Skeletal muscle tissue (tissue), 3 donors: ENCODE measurements at regions not wholly inside any gene's neighbourhood (a gene's known extent, or its start where the extent isn't known, plus 50 kb on each side); places are given as distances from the start of the nearest gene placed in this dataset.

Source experiments
- H3K27ac ChIP-seq: one replicate; pipeline ENCODE4 v1.7.0; 2013; ENCODE audit warnings: mild to moderate bottlenecking, low read depth, low read length, inconsistent platforms
- H3K27me3 ChIP-seq, 3 donors: one replicate each; pipeline ENCODE4 v1.7.0; 2013; ENCODE audit warnings: low read length in 3 of 3; ENCODE audit not compliant: control insufficient read depth in 3 of 3, insufficient read depth in 3 of 3
- H3K36me3 ChIP-seq, 3 donors: one replicate each; pipeline ENCODE4 v1.7.0; 2013; ENCODE audit warnings: low read length in 3 of 3; ENCODE audit not compliant: control insufficient read depth in 3 of 3, insufficient read depth in 3 of 3
- H3K4me1 ChIP-seq, 3 donors: one replicate each; pipeline ENCODE4 v1.7.0; 2013; ENCODE audit warnings: low read length in 3 of 3, mild to moderate bottlenecking in 3 of 3; ENCODE audit not compliant: control insufficient read depth in 3 of 3, insufficient read depth in 3 of 3
- H3K4me3 ChIP-seq, 3 donors: one replicate each; pipeline ENCODE4 v1.7.0; 2013; ENCODE audit warnings: low read length in 3 of 3
- H3K9ac ChIP-seq, 3 donors: one replicate each; pipeline ENCODE4 v1.7.0; 2013; ENCODE audit warnings: low read length in 3 of 3, mild to moderate bottlenecking in 3 of 3, moderate library complexity in 2 of 3, low read depth in 1 of 3
- H3K9me3 ChIP-seq, 3 donors: one replicate each; pipeline ENCODE4 v1.7.0; 2013; ENCODE audit warnings: low read length in 3 of 3; ENCODE audit not compliant: control insufficient read depth in 3 of 3
- donor health status: Osteomylitis.

GRCh38 chr6:6724539-6725467 lies 136.3 kb downstream of the LY86 start:
- H3K4me3 ChIP-seq: peak overlapping the region; percentile 62 to 75 (median 70)
- peak overlapping the region; percentile 81 for H3K27ac ChIP-seq
- no peaks in the 10 kb centered on the region for H3K36me3 ChIP-seq
- H3K9me3 ChIP-seq: no peaks in the 10 kb centered on the region
- peaks cover 17 to 25% (median 22%) of the 10 kb centered on the region in 3 donors for H3K4me1 ChIP-seq
- peak overlapping the region; percentile 76 to 86 (median 83) for H3K9ac ChIP-seq
- no peaks in the 10 kb centered on the region for H3K27me3 ChIP-seq

- peak overlapping the region; percentile 81 for H3K27ac ChIP-seq
Observed at GRCh38 chr6:6725468-6726209, 137.1 kb downstream of the LY86 start.

GRCh38 chr6:6728169-6728941 lies 139.8 kb downstream of the LY86 start:
- Histone ChIP-seq H3K27ac (no peak overlapping the region), H3K4me1 (peaks cover 17 to 32% (median 31%) of the 10 kb centered on the region in 3 donors), H3K4me3 (no peak overlapping the region), H3K9ac (no peak overlapping the region), H3K9me3 (no peaks in the 10 kb centered on the region), H3K36me3 (no peaks in the 10 kb centered on the region), H3K27me3 (no peaks in the 10 kb centered on the region)

More at GRCh38 chr6:6725468-6726209, 137.1 kb downstream of the LY86 start:
- Histone ChIP-seq H3K9me3 (no peaks in the 10 kb centered on the region), H3K9ac (peak overlapping the region in 2 of 3 donors; percentile 83 to 86), H3K27me3 (no peaks in the 10 kb centered on the region), H3K36me3 (no peaks in the 10 kb centered on the region), H3K4me1 (peaks cover 17 to 29% (median 26%) of the 10 kb centered on the region in 3 donors), H3K4me3 (peak overlapping the region in 2 of 3 donors; percentile 70 to 75)

GRCh38 chr6:6729971-6730370 lies 141.5 kb downstream of the LY86 start:
- Histone ChIP-seq H3K4me3 (no peak overlapping the region), H3K36me3 (no peaks in the 10 kb centered on the region), H3K27ac (no peak overlapping the region), H3K4me1 (peaks cover 10 to 36% (median 23%) of the 10 kb centered on the region in 3 donors), H3K27me3 (no peaks in the 10 kb centered on the region), H3K9me3 (no peaks in the 10 kb centered on the region), H3K9ac (no peak overlapping the region)

GRCh38 chr6:6730831-6731230 lies 142.3 kb downstream of the LY86 start:
- H3K27ac ChIP-seq: peak overlapping the region; percentile 74
- H3K36me3 ChIP-seq: no peaks in the 10 kb centered on the region
- H3K4me3 ChIP-seq: no peak overlapping the region
- no peaks in the 10 kb centered on the region for H3K27me3 ChIP-seq
- H3K4me1 ChIP-seq: peaks cover 2 to 30% (median 14%) of the 10 kb centered on the region in 3 donors
- H3K9me3 ChIP-seq: no peaks in the 10 kb centered on the region
- H3K9ac ChIP-seq: no peak overlapping the region

- peaks cover 18 to 41% (median 22%) of the 10 kb centered on the region in 3 donors for H3K4me1 ChIP-seq
- no peaks in the 10 kb centered on the region for H3K36me3 ChIP-seq
- H3K4me3 ChIP-seq: no peak overlapping the region
- no peaks in the 10 kb centered on the region for H3K9me3 ChIP-seq
- H3K27me3 ChIP-seq: no peaks in the 10 kb centered on the region
- H3K27ac ChIP-seq: peak overlapping the region; percentile 11
- no peak overlapping the region for H3K9ac ChIP-seq
Observed at GRCh38 chr6:6734479-6735465, 146.3 kb downstream of the LY86 start.

- Histone ChIP-seq H3K36me3 (no peaks in the 10 kb centered on the region), H3K9ac (peak overlapping the region; percentile 23 to 74 (median 54)), H3K4me1 (peaks cover 18 to 43% (median 25%) of the 10 kb centered on the region in 3 donors), H3K9me3 (no peaks in the 10 kb centered on the region), H3K27me3 (no peaks in the 10 kb centered on the region), H3K4me3 (peak overlapping the region; percentile 73 to 86 (median 85)), H3K27ac (peak overlapping the region; percentile 75)
Observed at GRCh38 chr6:6736791-6737654, 148.5 kb downstream of the LY86 start.

- peak overlapping the region; percentile 73 to 86 (median 85) for H3K4me3 ChIP-seq
- H3K4me1 ChIP-seq: peaks cover 18 to 45% (median 25%) of the 10 kb centered on the region in 3 donors
Observed at GRCh38 chr6:6737671-6738070, 149.2 kb downstream of the LY86 start.

More at GRCh38 chr6:6737671-6738070, 149.2 kb downstream of the LY86 start:
- Histone ChIP-seq H3K9me3 (no peaks in the 10 kb centered on the region), H3K27me3 (no peaks in the 10 kb centered on the region), H3K27ac (peak overlapping the region; percentile 75), H3K9ac (peak overlapping the region; percentile 23 to 74 (median 54)), H3K36me3 (no peaks in the 10 kb centered on the region)
